ENCODE measurements at regions not wholly inside any gene's neighbourhood (a gene's known extent, or its start where the extent isn't known, plus 50 kb on each side); places are given as distances from the start of the nearest gene placed in this dataset.

- TF ChIP-seq, protein P1, sequence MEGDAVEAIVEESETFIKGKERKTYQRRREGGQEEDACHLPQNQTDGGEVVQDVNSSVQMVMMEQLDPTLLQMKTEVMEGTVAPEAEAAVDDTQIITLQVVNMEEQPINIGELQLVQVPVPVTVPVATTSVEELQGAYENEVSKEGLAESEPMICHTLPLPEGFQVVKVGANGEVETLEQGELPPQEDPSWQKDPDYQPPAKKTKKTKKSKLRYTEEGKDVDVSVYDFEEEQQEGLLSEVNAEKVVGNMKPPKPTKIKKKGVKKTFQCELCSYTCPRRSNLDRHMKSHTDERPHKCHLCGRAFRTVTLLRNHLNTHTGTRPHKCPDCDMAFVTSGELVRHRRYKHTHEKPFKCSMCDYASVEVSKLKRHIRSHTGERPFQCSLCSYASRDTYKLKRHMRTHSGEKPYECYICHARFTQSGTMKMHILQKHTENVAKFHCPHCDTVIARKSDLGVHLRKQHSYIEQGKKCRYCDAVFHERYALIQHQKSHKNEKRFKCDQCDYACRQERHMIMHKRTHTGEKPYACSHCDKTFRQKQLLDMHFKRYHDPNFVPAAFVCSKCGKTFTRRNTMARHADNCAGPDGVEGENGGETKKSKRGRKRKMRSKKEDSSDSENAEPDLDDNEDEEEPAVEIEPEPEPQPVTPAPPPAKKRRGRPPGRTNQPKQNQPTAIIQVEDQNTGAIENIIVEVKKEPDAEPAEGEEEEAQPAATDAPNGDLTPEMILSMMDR (IDR thresholded peaks at IDR 0.05), result no peak
- no peak for TF ChIP-seq POLR2A (IDR thresholded peaks at IDR 0.05)
Measured at GRCh38 chr2:236951830-236952475, 133.7 kb upstream of the COPS8 start.
